ENCODE measurements at regions not wholly inside any gene's neighbourhood (a gene's known extent, or its start where the extent isn't known, plus 50 kb on each side); places are given as distances from the start of the nearest gene placed in this dataset.

GRCh38 chr12:115176741-115177400 is 492.9 kb upstream of the TBX3 start:
- no peak overlapping the region for H3K4me3 ChIP-seq (ENCODE audit: low read length)
- DNase-seq (ENCODE audit: low read depth, low spot score) = no peak

DNA sequence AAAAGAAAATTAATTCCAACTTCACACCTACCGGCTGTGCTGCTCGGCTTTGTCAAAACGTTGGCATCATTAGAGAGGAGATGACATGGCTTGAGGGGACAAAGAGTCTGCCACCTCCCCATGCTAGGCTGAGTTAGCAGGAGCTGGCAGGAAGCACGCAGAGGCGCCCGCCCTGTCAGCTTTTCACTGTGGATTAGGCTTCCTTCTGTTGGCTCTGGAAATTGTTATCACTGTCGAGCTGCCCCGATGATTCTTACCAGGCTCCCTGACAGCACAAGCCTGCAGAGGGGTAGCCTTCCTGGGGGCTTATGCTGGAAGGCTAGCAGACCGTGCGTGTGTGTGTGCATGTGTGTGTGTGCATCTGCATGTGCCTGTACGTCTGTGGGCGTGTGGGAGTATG is 490.9 kb upstream of the TBX3 start:
- no peak for DNase-seq (ENCODE audit: low read depth, low spot score)
- no peak overlapping the region for H3K4me3 ChIP-seq (ENCODE audit: low read length)

- DNase-seq (ENCODE audit: low read depth, low spot score) = no peak
- H3K4me3 ChIP-seq (ENCODE audit: low read length) = no peak overlapping the region
These were observed 488.5 kb upstream of the TBX3 start for GRCh38 chr12:115172521-115172920.

GRCh38 chr12:115169981-115170380 is 486.0 kb upstream of the TBX3 start:
- H3K4me3 ChIP-seq (ENCODE audit: low read length) = no peak overlapping the region
- DNase-seq (ENCODE audit: low read depth, low spot score) = no peak

DNA sequence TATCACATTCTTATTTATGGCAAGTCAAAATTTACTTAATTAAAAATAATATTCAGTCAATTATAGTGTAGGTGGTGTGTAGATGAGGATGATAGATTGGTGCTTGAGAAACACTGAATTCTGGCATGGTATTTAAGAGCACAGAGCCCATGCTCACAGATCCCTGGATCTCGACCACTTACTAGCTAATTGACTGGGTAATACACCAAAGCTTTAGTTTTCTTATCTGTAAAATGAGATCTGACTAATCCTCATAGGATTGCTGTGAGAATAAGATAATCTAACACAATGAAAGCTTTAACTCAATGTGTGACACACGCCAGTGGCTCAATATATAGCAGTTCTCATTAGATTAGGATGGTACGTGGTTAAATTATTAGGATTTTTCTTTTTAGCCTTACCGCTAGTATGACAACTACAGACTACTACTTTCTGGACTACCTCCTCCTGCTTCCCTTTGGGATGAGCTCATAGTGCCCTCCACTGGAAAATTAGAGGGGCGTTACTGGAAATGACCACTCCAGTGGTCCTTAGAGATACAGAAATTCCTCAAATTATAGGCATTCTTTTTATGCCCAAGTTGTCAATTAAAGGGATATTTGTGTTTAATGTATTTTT is 482.8 kb upstream of the TBX3 start:
- no peak for DNase-seq (ENCODE audit: low read depth, low spot score)

GRCh38 chr12:115163710-115164109 is 479.7 kb upstream of the TBX3 start:
- no peak overlapping the region for H3K4me3 ChIP-seq (ENCODE audit: low read length)
- no peak for DNase-seq (ENCODE audit: low read depth, low spot score)

More for the DNA sequence above, 482.8 kb upstream of the TBX3 start:
- H3K4me3 ChIP-seq (ENCODE audit: low read length) = no peak overlapping the region

DNA sequence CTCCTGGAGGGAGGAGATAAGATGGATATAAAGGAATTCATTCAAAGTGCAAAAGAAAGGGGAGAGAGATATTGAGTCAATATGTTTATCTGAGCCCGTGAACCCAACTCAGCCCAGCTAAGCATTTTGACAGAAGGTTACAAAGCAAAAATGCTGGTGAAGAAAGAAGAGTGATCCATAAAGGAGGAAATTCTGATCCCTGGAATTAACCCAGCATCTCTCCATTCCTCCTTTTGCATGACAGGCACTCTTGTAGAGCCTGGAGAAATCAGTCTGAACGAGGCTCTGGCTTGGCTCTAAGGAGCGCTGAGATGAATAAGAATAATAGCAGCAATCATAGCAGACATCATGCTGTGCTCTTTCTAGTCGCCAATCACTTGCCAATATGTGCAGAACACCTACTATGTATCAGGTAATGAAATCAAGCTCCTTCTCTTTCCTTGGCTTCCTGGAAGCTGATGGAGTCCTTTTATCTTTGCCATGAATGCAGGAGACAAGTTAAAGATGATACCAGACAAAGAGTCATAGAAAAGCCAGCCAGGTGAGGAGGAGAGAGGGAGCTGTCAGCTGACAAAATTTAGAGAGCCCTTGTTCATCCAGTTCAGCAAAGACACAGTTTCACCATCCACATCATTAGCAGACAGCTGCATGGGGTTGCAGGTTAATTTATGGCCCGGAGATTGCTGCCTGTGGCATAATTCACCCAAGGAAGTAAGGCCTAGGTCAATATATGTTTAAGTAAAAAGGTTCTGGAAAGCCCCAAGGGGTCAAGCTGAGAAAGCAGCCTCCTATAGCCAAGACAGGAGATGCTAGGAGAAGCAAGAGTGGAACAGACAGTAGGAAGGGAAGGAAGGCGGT is 476.5 kb upstream of the TBX3 start:
- no peak for DNase-seq (ENCODE audit: low read depth, low spot score)
- no peak overlapping the region for H3K4me3 ChIP-seq (ENCODE audit: low read length)

GRCh38 chr12:115158816-115159215 is 474.8 kb upstream of the TBX3 start:
- no peak for DNase-seq (ENCODE audit: low read depth, low spot score)

GRCh38 chr12:115155665-115156645 is 472.0 kb upstream of the TBX3 start:
- no peak for DNase-seq (ENCODE audit: low read depth, low spot score)
- no peak overlapping the region for H3K4me3 ChIP-seq (ENCODE audit: low read length)

More at GRCh38 chr12:115158816-115159215, 474.8 kb upstream of the TBX3 start:
- H3K4me3 ChIP-seq (ENCODE audit: low read length) = no peak overlapping the region

- DNase-seq (ENCODE audit: low read depth, low spot score) = no peak
- H3K4me3 ChIP-seq (ENCODE audit: low read length) = no peak overlapping the region
These were observed 465.9 kb upstream of the TBX3 start for GRCh38 chr12:115149685-115150378.

DNA sequence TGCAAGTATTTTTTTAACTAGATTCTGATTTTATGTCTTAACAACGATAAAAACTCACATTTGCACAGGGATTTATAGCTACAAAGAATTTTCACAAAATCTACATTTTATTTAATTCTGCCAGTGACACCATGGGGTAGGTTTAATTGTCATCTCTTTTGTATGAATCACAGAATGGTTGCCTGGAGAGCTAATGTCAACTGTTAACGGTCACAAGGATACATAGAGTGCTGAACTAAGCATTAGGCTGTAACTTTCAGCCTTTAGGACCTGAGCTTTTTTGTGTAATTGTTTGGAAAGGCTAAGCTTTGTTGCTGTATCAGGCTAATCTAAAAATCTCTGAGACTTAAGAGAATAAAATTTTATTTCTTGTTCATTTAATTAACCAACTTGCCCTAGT is 465.3 kb upstream of the TBX3 start:
- no peak for DNase-seq (ENCODE audit: low read depth, low spot score)
- H3K4me3 ChIP-seq (ENCODE audit: low read length) = no peak overlapping the region

- no peak for DNase-seq (ENCODE audit: low read depth, low spot score)
- H3K4me3 ChIP-seq (ENCODE audit: low read length) = no peak overlapping the region
These were observed 463.9 kb upstream of the TBX3 start for GRCh38 chr12:115147916-115148315.

- no peak overlapping the region for H3K4me3 ChIP-seq (ENCODE audit: low read length)
- DNase-seq (ENCODE audit: low read depth, low spot score) = no peak
These were observed 462.5 kb upstream of the TBX3 start for GRCh38 chr12:115146453-115146852.

DNA sequence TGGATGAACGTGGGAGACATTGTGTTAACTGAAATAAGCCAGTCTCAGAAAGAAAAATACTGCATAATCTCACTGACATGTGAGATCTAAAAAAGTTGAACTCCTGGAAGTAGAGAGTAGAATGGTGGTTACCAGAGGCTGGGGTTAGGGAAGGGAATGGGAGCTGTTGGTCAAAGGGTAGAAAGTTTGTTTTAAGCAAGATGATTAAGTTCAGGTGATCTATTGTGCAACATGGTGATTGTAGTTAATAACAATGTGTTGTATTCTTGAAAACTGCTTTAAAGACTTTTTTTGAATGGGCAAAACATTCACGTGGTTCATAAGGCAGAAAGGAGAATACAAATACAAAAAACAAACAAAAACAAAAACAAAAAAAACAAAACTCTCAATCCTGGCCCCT is 460.4 kb upstream of the TBX3 start:
- DNase-seq (ENCODE audit: low read depth, low spot score) = no peak

GRCh38 chr12:115140981-115141655 is 457.1 kb upstream of the TBX3 start:
- no peak overlapping the region for H3K4me3 ChIP-seq (ENCODE audit: low read length)
- no peak for DNase-seq (ENCODE audit: low read depth, low spot score)

More for the DNA sequence above, 460.4 kb upstream of the TBX3 start:
- no peak overlapping the region for H3K4me3 ChIP-seq (ENCODE audit: low read length)

DNA sequence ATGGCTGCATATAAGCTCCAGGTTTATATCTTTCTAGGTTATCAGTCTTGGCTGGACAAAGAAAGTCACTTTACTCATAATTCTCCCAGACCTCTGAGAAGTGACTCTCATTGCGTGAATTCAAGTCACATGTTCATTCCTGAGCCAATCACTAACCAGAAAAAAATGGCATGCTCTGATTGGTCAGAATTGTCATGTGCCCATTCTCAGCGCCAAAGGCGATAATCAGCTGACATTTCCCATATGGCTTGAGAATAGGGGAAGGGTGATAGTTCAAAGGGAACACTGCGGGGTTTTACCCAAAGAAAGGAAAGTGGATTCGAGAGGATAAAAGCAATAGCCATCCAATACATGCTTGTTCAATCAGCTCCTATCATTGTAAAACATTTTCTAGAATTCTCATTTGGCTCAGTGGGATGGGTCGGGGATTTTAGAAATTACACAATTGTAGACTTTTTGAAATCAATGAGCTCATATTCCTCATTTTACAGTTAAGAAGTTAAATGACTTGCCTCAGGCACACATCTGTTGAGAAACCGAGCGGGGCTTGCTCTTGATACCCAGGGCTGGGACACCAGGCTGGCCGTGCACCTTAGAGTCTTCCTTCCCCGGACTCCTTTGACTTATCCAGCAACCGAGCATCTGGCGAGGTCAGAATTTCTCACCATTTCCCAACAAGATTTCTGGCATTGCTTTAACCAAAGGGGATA is 454.0 kb upstream of the TBX3 start:
- no peak for DNase-seq (ENCODE audit: low read depth, low spot score)
- H3K4me3 ChIP-seq (ENCODE audit: low read length) = no peak overlapping the region

DNA sequence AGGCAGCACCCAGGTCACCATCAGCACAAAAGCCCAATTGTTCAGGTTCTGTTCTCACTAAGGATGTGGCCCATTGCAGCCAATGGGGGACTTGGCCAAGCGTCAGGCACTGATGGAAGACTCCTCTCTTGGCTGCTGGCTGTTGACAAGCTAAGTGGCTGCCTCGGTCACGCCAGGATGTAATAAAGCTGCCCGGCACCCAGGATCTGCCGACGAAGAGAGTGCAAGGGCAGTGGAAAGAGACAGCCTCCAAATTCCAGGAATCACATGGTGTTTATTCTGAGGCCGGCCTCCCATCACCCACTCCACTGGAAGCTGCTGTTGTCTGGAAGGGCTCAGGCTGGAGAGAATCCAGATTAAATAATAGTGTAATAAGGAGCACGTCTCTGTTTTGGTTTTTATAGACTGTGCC is 451.8 kb upstream of the TBX3 start:
- no peak for DNase-seq (ENCODE audit: low read depth, low spot score)
- no peak overlapping the region for H3K4me3 ChIP-seq (ENCODE audit: low read length)

Measured in Jurkat, Clone E6-1 (cell line).